K562 (cell line): ENCODE measurements at regions not wholly inside any gene's neighbourhood (a gene's known extent, or its start where the extent isn't known, plus 50 kb on each side); places are given as distances from the start of the nearest gene placed in this dataset.

Experiments used
- ATAC-seq: fragments of 200-7000 bp; cut with Tn5 transposase; 3 replicates; pipeline ENCODE4 v1.9.1; 2020; ENCODE audit warnings: moderate library complexity
- BruUV-seq: library from RNA; stranded (reverse); fragments of 400-500 nt; replicated peaks from 2 replicates; lab custom pipeline; 2021; lab: Mats Ljungman, UMichigan
- CTCF ChIA-PET: fragments of 300-600 bp; formaldehyde crosslinking; extraction: SDS; loops from one replicate; lab custom pipeline; 2021; ENCODE audit warnings: low intra/inter-chr PET ratio; lab: Yijun Ruan, JAX
- POLR2A ChIA-PET: fragments of 300-600, 350-650 bp; sonication (Branson Sonifier 250); formaldehyde crosslinking; extraction: SDS; loops from one replicate; lab custom pipeline; 2021; ENCODE audit warnings: antibody characterized with exemption, inconsistent platforms; lab: Yijun Ruan, JAX
- DNase-seq, 4 experiments: peaks; one replicate each; pipeline versions ENCODE4 v3.0.0 to v3.0.0-alpha.2; 2011 to 2018; ENCODE audit warnings: low spot score in 3 of 4, mixed read lengths in 3 of 4; ENCODE audit errors: extremely low read depth in 1 of 4
- FAIRE-seq: peaks from 2 replicates; lab custom pipeline; 2011; peaks lifted over from hg19 to GRCh38; lab: Jason Lieb, UNC
- H2AFZ ChIP-seq: 2 replicates; pipeline ENCODE4 v1.6.0; 2011; ENCODE audit warnings: low read depth, low read length, control low read depth, inconsistent platforms
- H3K27ac ChIP-seq: fragments of 200-600 bp; 3 replicates; pipeline ENCODE4 v1.8.0; 2011; ENCODE audit warnings: low read depth, mild to moderate bottlenecking, control low read depth, inconsistent platforms, low read length, moderate library complexity, mixed read lengths; ENCODE audit errors: extremely low read depth
- H3K27me3 ChIP-seq, 2 experiments: fragments of 300-600 bp in 1 of 2; 2 replicates in 1 of 2; 3 replicates in 1 of 2; pipeline versions ENCODE4 v1.6.0 to v1.8.0; 2011; ENCODE audit warnings: inconsistent platforms in 2 of 2, low read length in 2 of 2, mild to moderate bottlenecking in 1 of 2, mixed read lengths in 1 of 2, moderate library complexity in 1 of 2; ENCODE audit not compliant: control insufficient read depth in 2 of 2, insufficient read depth in 2 of 2
- H3K36me3 ChIP-seq: fragments of 300-600 bp; 3 replicates; pipeline ENCODE4 v1.8.0; 2011; ENCODE audit warnings: mild to moderate bottlenecking, low read length, inconsistent platforms; ENCODE audit not compliant: control insufficient read depth, insufficient read depth
- H3K4me1 ChIP-seq, 2 experiments: fragments of 200-600 bp in 1 of 2; replicated peaks in 1 of 2; 2 replicates in 1 of 2; 3 replicates in 1 of 2; pipeline versions ENCODE4 v1.5.1 to v1.8.0; 2011; ENCODE audit warnings: inconsistent platforms in 2 of 2, low read length in 2 of 2, mild to moderate bottlenecking in 1 of 2, mixed read lengths in 1 of 2, moderate library complexity in 1 of 2; ENCODE audit not compliant: control insufficient read depth in 2 of 2, insufficient read depth in 2 of 2
- H3K4me2 ChIP-seq: 2 replicates; pipeline ENCODE4 v1.6.1; 2011; ENCODE audit warnings: low read length, control low read depth, inconsistent platforms, mixed read lengths; ENCODE audit not compliant: insufficient read depth
- H3K4me3 ChIP-seq: fragments of 200-600 bp; sonication (generic), shearing (Covaris generic); 2 replicates; pipeline ENCODE4 v1.5.1; 2016; ENCODE audit warnings: control low read depth, inconsistent platforms
- H3K79me2 ChIP-seq: fragments of 200-600 bp; 3 replicates; pipeline ENCODE4 v1.8.0; 2011; ENCODE audit warnings: low read length, inconsistent platforms; ENCODE audit not compliant: control insufficient read depth, insufficient read depth
- H3K9ac ChIP-seq, 2 experiments: 2 replicates each; pipeline versions ENCODE4 v1.6.0 to v1.6.1; 2011; ENCODE audit warnings: low read depth in 2 of 2, low read length in 2 of 2, control low read depth in 1 of 2, inconsistent platforms in 1 of 2, mild to moderate bottlenecking in 1 of 2, mixed read lengths in 1 of 2; ENCODE audit not compliant: insufficient read depth in 1 of 2
- H3K9me1 ChIP-seq: one replicate; pipeline ENCODE4 v1.6.0; 2011; ENCODE audit warnings: inconsistent platforms, mild to moderate bottlenecking, low read length, moderate library complexity; ENCODE audit not compliant: control insufficient read depth, insufficient read depth
- H3K9me3 ChIP-seq: replicated peaks from 2 replicates; pipeline ENCODE4 v1.5.1; 2011; ENCODE audit warnings: low read depth, low read length, inconsistent platforms; ENCODE audit not compliant: control insufficient read depth, insufficient read depth
- H4K20me1 ChIP-seq: replicated peaks from 2 replicates; pipeline ENCODE4 v1.6.1; 2011; ENCODE audit warnings: low read length, inconsistent platforms, mixed read lengths; ENCODE audit not compliant: control insufficient read depth, insufficient read depth
- CBX1 ChIP-seq: sonication (generic); IDR thresholded peaks from 2 replicates; pipeline ENCODE4 v1.6.1; 2016; ENCODE audit warnings: antibody characterized with exemption, low read depth, mild to moderate bottlenecking
- FUS ChIP-seq: fragments of 200-400 bp; formaldehyde crosslinking; optimal IDR thresholded peaks from 2 replicates; pipeline ENCODE3; 2017; ENCODE audit warnings: low read depth, low read length
- HNRNPH1 ChIP-seq: fragments of 200-400 bp; formaldehyde crosslinking; optimal IDR thresholded peaks from 2 replicates; pipeline ENCODE3; 2017; ENCODE audit warnings: low read depth, mild to moderate bottlenecking, low read length, moderate library complexity
- MIER1 ChIP-seq: fragments of 450-650 bp; IDR thresholded peaks from 2 replicates; pipeline ENCODE4 v1.6.1; 2016; ENCODE audit warnings: antibody characterized with exemption, mild to moderate bottlenecking, low read depth
- NFXL1 ChIP-seq: fragments of 450-650 bp; formaldehyde crosslinking; IDR thresholded peaks from 2 replicates; pipeline ENCODE4 v1.4.0; 2021; ENCODE audit warnings: mild to moderate bottlenecking
- PATZ1 ChIP-seq: fragments of 250-450 bp; sonication (Bioruptor Pico); IDR thresholded peaks from 2 replicates; pipeline ENCODE4 v1.5.0; 2020; ENCODE audit warnings: mild to moderate bottlenecking, borderline replicate concordance
- PHTF2 ChIP-seq: fragments of 250-450 bp; sonication (Bioruptor Pico); IDR thresholded peaks from 2 replicates; pipeline ENCODE4 v1.5.0; 2021; ENCODE audit warnings: mild to moderate bottlenecking
- RBM22 ChIP-seq: fragments of 200-400 bp; formaldehyde crosslinking; IDR thresholded peaks from 2 replicates; pipeline ENCODE4 v1.6.1; 2018; ENCODE audit warnings: low read length, low read depth; ENCODE audit not compliant: poor library complexity, severe bottlenecking
- RBM39 ChIP-seq: fragments of 200-400 bp; formaldehyde crosslinking; optimal IDR thresholded peaks from 2 replicates; pipeline ENCODE3; 2018; ENCODE audit warnings: low read depth, low read length
- SAFB ChIP-seq: fragments of 200-400 bp; formaldehyde crosslinking; IDR thresholded peaks from 2 replicates; pipeline ENCODE4 v1.6.1; 2017; ENCODE audit warnings: low read depth, low read length, borderline replicate concordance
- SMARCE1 ChIP-seq: fragments of 450-650 bp; IDR thresholded peaks from 2 replicates; pipeline ENCODE4 v1.7.1; 2016; ENCODE audit warnings: mild to moderate bottlenecking
- TAF15 ChIP-seq: fragments of 200-400 bp; formaldehyde crosslinking; IDR thresholded peaks from 2 replicates; pipeline ENCODE4 v1.6.1; 2017; ENCODE audit warnings: mild to moderate bottlenecking, low read depth, low read length, moderate library complexity
- ZC3H4 ChIP-seq: sonication (generic); formaldehyde crosslinking; IDR thresholded peaks from 2 replicates; pipeline ENCODE4 v1.9.0; 2021; ENCODE audit warnings: missing genetic modification reagents, borderline replicate concordance
- ZNF239 ChIP-seq: fragments of 250-450 bp; sonication (Bioruptor Pico); IDR thresholded peaks from 2 replicates; pipeline ENCODE4 v1.4.0; 2020; ENCODE audit warnings: mild to moderate bottlenecking
- ZNF609 ChIP-seq: sonication (generic); formaldehyde crosslinking; IDR thresholded peaks from 2 replicates; pipeline ENCODE4 v1.8.1; 2023; ENCODE audit warnings: missing genetic modification reagents, mild to moderate bottlenecking, borderline replicate concordance
- ZNF76 ChIP-seq: fragments of 250-450 bp; sonication (Bioruptor Pico); IDR thresholded peaks from 2 replicates; pipeline ENCODE4 v1.4.0; 2020; ENCODE audit warnings: mild to moderate bottlenecking, moderate library complexity, borderline replicate concordance
- ZNF785 ChIP-seq: fragments of 250-450 bp; sonication (Bioruptor Pico); IDR thresholded peaks from 2 replicates; pipeline ENCODE4 v1.4.0; 2020; ENCODE audit warnings: mild to moderate bottlenecking
- ZNF79 ChIP-seq: fragments of 250-450 bp; sonication (Bioruptor Pico); IDR thresholded peaks from 2 replicates; pipeline ENCODE4 v1.4.0; 2020; ENCODE audit warnings: low read depth, mild to moderate bottlenecking, moderate library complexity
- WGBS: fragments of 100-300 bp; shearing (Covaris generic); methylation state at CpG from one replicate; pipeline ENCODE4 v1.1.6; 2016; ENCODE audit warnings: low coverage, mixed read lengths; ENCODE audit not compliant: insufficient coverage; ENCODE audit errors: missing lambda C conversion rate; 5-methylcytosine and 5-hydroxymethylcytosine counted together
- in situ Hi-C: fragments of 300-500 bp; cut with MboI; formaldehyde crosslinking; loops from 4 replicates; pipeline ENCODE4 v1.15.0; 2018; ENCODE audit warnings: inconsistent platforms, mixed read lengths
- intact Hi-C: fragments of 100-400 bp; cut with micrococcal nuclease; formaldehyde crosslinking; loops from 2 replicates; pipeline ENCODE4 v1.14.2; 2022

- 1% methylated on average over 5 of the region's 5 CpGs for WGBS
- CTCF ChIA-PET: no interaction called here
- in situ Hi-C loops (no loop called here), intact Hi-C loops (no loop called here)
- H3K27ac ChIP-seq: no peak overlapping the region
- H3K4me1 ChIP-seq: no peaks in the 10 kb centered on the region
- no peaks in the 10 kb centered on the region for H3K79me2 ChIP-seq
- H3K9me3 ChIP-seq: no peaks in the 10 kb centered on the region
- no peak overlapping the region for H2AFZ ChIP-seq
- no peaks in the 10 kb centered on the region for H3K27me3 ChIP-seq
- TF ChIP-seq ZNF76 (CRISPR knock-in tag): no peak
- no peak for TF ChIP-seq SMARCE1
- no peak for TF ChIP-seq NFXL1 (CRISPR knock-in tag)
- no peak for TF ChIP-seq ZNF785
- no peak for TF ChIP-seq CBX1
- no peak for TF ChIP-seq ZC3H4 (CRISPR knock-in tag)
- TF ChIP-seq TAF15: no peak
- TF ChIP-seq RBM39: no peak
- TF ChIP-seq HNRNPH1: no peak
- no peak for TF ChIP-seq RBM22
- no peak for TF ChIP-seq ZNF79 (CRISPR knock-in tag)
- no peak for TF ChIP-seq PHTF2 (CRISPR knock-in tag)
- no peak for TF ChIP-seq MIER1
- TF ChIP-seq ZNF609 (CRISPR knock-in tag): no peak
- TF ChIP-seq SAFB: no peak
- TF ChIP-seq PATZ1: no peak
- no peak for TF ChIP-seq FUS
- no peak for TF ChIP-seq ZNF239
- BruUV-seq: no TSS peak
- H3K36me3 ChIP-seq: no peaks in the 10 kb centered on the region
- DNase-seq: no peak
- FAIRE-seq: no peak
- POLR2A ChIA-PET: interaction anchor here (0.6 kb wide), 1 partner anchor 587 kb away, joined by 3 read pairs; no protein-coding TSS in a partner anchor
- no peak for ATAC-seq
- H3K4me2 ChIP-seq: no peak overlapping the region
- no peak overlapping the region for H3K9ac ChIP-seq
- H3K9me1 ChIP-seq: no peaks in the 10 kb centered on the region
- no peaks in the 10 kb centered on the region for H4K20me1 ChIP-seq
- no peak overlapping the region for H3K4me3 ChIP-seq
Observed at GRCh38 chr16:54796211-54796610, 134.5 kb upstream of the IRX5 start.
